Fibroblast of peridontal ligament (primary cell): ENCODE measurements at regions not wholly inside any gene's neighbourhood (a gene's known extent, or its start where the extent isn't known, plus 50 kb on each side); places are given as distances from the start of the nearest gene placed in this dataset.

Experiments
- DNase-seq: peaks from one replicate; pipeline ENCODE4 v3.0.0-alpha.2; 2010; ENCODE audit errors: extremely low read depth

- no peak for DNase-seq
Measured at GRCh38 chr7:45235905-45236304, 78.3 kb downstream of the RAMP3 start.

GRCh38 chr7:45236666-45237065, 79.1 kb downstream of the RAMP3 start:
- no peak for DNase-seq

DNA sequence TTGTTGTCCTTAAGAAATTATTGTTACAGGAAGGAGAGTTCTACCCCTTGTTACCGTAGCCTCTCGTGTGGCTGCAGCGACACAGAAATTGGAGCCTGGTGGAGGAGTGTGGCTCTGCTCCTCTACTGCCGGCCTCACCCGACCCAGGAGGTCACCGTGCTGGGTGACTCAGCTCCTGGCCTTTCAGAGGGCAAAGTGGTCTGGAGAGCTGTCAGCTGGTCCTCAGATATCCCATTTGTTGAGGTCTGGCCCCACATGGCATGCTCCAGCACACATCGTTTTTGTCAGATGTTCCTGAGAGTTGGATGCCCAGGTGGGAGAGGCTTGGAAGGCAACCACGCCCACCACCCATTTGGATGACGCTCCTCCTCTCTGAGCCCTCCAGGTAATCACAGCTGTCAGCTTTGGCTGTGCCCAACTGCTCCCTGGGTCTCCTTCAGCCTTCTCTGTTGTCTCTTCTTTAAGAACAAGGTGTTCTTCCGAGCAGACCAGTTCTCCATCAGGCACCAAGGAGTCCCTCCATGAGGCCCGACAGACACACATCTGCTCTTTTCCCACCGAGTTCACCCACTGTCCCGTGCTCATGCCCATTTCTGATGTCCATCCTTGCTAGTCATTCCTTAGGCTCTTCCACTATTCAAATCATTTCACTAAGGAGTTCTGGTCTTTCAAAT, 80.3 kb downstream of the RAMP3 start:
- DNase-seq, result no peak

- DNase-seq, result no peak
Measured at GRCh38 chr7:45238806-45239205, 81.2 kb downstream of the RAMP3 start.

GRCh38 chr7:45239486-45239885, 81.9 kb downstream of the RAMP3 start:
- DNase-seq, result peak; percentile 44

- DNase-seq, result no peak
Measured at GRCh38 chr7:45240273-45240771, 82.7 kb downstream of the RAMP3 start.

DNA sequence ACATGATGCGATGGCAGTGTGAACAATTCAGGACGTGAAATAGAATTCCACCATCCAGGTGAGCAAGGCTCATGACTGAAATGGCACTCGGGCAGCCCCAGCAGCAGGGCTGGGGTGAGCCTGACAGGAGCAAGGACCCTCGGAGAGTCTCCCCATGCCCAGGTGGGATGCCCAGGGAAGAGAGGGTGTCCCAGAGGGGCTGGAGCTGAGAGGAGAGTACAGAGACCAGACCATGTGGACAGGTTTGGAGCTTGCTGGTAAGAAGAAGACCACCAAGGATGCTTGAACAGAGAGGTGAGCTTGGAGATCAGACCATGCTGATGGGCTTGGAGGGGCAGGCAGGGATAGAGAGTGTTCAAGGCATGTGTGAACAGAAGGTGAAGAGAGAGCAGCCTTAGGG, 83.3 kb downstream of the RAMP3 start:
- no peak for DNase-seq

- no peak for DNase-seq
Measured at GRCh38 chr7:45241339-45242109, 83.9 kb downstream of the RAMP3 start.

DNA sequence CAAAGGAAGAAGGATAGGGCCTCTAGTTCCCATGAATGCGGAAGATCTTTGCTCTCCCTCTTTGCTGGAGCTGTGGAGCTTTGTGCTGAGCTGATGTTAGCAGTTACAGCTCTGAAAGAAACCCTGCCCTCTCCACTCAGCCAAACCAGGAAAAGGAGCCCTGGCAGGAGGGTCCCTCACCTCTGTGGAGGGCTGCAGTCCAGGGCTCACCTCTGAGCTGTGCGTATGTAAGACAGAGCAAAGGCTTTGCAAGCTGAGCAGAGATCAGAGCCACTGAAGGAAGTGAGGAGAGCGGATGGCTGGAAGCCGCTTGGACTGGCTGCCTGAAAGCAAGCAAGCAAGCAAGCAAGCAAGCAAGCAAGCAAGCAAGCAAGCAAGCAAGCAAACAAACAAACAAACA, 84.7 kb downstream of the RAMP3 start:
- DNase-seq, result no peak

DNA sequence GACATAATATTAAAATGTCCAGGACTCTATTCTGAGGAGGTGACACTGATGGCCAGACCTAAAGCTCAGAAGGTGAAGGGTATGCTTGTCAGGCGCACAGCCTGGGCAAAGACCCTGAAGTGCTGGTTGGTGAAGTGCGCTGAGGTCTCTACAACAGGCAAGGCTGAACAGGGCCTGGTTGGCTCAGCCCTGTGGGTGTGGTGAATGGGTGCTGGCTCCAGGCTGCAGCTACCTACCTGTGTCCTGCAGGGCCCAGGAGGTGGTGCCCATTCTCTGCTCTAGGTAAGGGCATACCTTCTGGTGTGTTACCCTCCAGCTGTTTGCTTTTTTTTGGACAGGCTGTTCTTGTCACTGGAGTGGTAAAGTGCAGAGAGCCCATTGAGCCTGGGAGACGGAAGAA, 85.1 kb downstream of the RAMP3 start:
- no peak for DNase-seq

GRCh38 chr7:45244981-45245380, 87.4 kb downstream of the RAMP3 start:
- no peak for DNase-seq

- no peak for DNase-seq
Measured at GRCh38 chr7:45246339-45246738, 88.7 kb downstream of the RAMP3 start.

DNA sequence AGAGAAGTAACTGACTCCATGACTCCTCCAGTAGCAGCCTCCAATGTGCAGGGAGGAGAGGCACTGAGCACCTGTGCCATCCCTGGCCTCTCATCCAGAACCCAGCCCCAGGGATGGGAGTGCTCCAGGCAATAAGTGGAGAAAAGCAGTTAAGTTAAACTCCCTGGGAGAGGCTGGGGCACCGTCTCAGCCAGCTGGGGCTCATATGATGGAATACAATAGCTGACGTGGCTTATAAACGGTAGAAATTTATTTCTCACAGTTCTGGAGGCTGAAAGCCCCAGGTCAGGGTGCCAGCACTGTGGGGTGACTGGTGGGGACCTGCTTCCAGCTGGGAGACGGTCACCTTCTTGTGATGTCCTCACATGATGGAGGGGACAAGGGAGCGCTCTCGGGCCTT, 94.7 kb downstream of the RAMP3 start:
- no peak for DNase-seq

- no peak for DNase-seq
Measured at GRCh38 chr7:45252857-45253256, 95.3 kb downstream of the RAMP3 start.

DNA sequence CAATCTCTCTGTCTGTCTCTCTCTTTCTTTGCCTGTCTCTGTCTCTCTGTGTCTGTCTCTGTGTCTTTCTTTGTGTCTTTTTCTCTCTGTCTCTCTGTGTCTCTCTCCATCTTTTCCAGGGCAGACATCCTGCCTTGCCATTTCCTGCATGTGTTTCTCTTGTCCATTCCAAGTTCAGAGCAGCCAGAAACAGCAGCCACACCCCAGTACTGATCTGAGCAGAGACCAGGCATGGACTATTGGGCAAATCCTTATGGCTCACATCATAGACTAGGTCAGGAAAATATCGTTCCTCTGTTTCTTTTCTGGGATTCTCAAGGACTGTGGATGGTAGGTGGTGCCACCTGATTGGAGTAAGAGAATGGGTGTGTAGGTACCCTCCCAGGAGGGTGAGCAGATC, 95.8 kb downstream of the RAMP3 start:
- DNase-seq, result no peak

DNA sequence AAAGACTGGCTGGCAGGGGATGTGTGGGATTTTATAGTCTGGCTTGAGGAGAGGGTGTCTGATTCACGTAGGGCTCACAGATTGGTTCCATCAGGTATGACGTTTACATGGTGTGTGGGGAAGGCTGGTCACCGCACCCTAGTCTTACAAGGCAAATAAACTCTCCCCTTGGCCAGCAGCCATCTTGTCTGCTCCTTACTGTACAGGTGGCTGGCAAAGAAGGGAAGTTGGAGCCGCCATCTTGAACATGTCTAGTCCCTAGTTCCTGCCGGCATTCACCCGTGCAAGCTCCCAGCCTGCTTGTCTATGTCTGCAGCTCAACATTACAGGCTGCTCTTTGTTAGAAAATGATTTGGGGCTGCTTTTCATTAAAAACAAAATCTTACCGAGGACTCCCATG, 97.6 kb downstream of the RAMP3 start:
- no peak for DNase-seq

DNA sequence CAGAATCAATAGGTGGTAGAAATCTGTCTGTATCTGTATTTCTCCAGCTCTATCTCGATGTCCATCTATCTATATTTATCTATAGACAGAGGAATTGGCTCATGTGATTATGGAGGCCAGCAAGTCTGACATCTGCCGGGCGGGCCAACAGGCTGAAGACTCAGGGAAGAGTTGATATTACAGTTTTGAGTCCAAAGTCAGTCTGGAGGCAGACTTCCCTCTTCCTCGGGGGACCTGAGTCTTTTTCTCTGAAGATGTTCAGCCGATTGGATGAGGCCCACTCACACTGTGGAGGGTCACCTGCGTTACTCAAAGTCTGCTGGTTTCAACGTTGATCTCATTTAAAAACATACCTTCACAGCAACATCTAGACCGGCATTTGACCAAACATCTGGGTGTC, 98.7 kb downstream of the RAMP3 start:
- DNase-seq, result no peak

DNA sequence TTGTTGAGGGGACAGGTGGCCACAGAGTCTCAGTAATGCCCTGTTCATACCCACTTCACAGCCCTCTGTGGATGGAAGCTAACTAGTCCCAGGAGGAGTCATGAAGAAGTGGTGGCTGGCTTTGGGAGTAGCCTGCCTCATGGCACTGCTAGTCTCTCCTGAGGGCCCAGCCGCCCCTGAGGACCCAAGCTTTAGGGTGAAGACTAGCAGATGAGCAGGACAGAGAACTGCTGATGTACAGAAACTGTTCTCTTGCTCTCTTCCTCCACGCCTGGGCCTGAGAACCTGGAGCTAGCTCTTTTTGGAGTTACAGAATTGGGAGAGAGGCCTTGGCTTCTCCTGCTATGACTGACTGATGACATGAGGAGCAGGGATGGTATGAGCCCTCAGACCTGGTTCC, 99.2 kb downstream of the RAMP3 start:
- no peak for DNase-seq

- DNase-seq, result no peak
Measured at GRCh38 chr7:45257284-45257683, 99.7 kb downstream of the RAMP3 start.

GRCh38 chr7:45258533-45259226, 101.1 kb downstream of the RAMP3 start:
- DNase-seq, result no peak

DNA sequence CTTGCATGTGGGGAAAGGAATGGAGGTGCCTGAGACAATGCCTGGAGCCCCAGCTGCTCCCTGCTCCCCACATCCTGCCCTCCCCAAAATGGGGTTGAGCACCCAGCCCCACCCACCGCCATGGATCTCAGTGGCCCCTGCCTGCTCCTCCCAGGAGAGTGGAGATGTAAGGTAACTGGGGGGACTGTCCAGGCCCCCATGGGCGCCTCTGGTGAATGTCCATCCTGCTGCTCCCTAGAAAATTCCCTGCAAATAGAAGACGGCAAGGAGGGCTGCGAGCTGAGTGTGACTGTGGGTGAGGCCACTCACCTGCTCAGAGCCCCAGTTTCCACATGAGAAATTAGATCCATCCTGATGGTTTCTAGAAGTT, 101.6 kb downstream of the RAMP3 start:
- no peak for DNase-seq

DNA sequence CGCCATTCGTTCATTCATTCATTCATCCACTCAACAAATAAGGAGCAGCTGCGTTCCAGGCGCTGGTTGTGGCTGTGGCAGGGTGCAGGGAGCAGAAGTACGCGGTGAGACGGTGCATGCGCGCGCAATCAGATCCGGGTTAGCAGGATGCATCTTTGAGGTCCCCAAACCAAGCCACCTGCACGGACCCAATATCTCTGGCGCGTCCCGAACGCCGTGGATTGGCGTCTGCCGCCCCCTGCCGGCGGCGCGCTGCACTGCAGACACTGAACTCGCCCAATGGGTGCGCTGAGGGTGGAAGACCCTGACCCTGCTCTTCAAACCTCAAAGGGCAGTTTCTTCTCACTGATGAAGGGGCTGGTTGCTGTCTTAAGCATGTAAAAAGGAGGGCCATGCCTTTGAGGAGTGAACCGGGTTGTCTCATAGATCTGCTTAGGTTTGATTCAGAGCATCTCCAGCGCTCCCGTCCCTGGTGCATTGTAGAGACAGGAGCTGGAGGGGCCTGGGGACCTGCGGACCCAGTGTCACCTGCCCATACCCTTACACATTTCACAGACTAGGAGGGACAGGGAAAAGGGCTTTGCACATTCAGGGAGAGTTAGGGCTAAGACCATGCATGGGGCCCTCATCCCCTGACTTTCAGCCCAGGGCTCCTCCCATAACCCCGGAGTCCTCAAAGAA, 102.5 kb downstream of the RAMP3 start:
- DNase-seq, result peak; percentile 14
